Endothelial cell of umbilical vein (primary cell): ENCODE measurements at regions not wholly inside any gene's neighbourhood (a gene's known extent, or its start where the extent isn't known, plus 50 kb on each side); places are given as distances from the start of the nearest gene placed in this dataset.

Experiments
- BruUV-seq: library from RNA; stranded (reverse); fragments of 400-500 nt; replicated peaks from 2 replicates; lab custom pipeline; 2021; lab: Mats Ljungman, UMichigan
- CTCF ChIA-PET: fragments of 300-600, 350-600 bp; sonication (Branson Sonifier 250); formaldehyde crosslinking; loops from one replicate; lab custom pipeline; 2021; ENCODE audit warnings: antibody characterized with exemption, inconsistent platforms; lab: Charles Lee
- POLR2A ChIA-PET: fragments of 300-600, 350-600 bp; sonication (Branson Sonifier 250); formaldehyde crosslinking; loops from one replicate; lab custom pipeline; 2021; ENCODE audit warnings: antibody characterized with exemption, inconsistent platforms; lab: Charles Lee
- DNase-seq: peaks from one replicate; pipeline ENCODE4 v3.0.0-alpha.2; 2011; ENCODE audit warnings: low read depth, low spot score
- FAIRE-seq: peaks from 2 replicates; lab custom pipeline; 2011; peaks lifted over from hg19 to GRCh38; lab: Jason Lieb, UNC
- H2AFZ ChIP-seq: 2 replicates; pipeline ENCODE4 v1.6.0; 2012; ENCODE audit warnings: low read depth, low read length, control low read depth, inconsistent platforms
- H3K27ac ChIP-seq: 2 replicates; pipeline ENCODE4 v1.5.1; 2011; ENCODE audit warnings: low read depth, mild to moderate bottlenecking, control low read depth, low read length, moderate library complexity; ENCODE audit not compliant: insufficient read depth
- H3K27me3 ChIP-seq, 2 experiments: 2 replicates each; pipeline versions ENCODE4 v1.6.0 to v1.6.1; 2011; ENCODE audit warnings: low read length in 2 of 2, mixed read lengths in 1 of 2; ENCODE audit not compliant: control insufficient read depth in 2 of 2, insufficient read depth in 2 of 2
- H3K36me3 ChIP-seq, 2 experiments: 2 replicates in 1 of 2; 3 replicates in 1 of 2; pipeline ENCODE4 v1.5.1; 2011; ENCODE audit warnings: low read length in 2 of 2, mild to moderate bottlenecking in 1 of 2, moderate library complexity in 1 of 2; ENCODE audit not compliant: control insufficient read depth in 2 of 2, insufficient read depth in 2 of 2; ENCODE audit errors: extremely low read depth in 1 of 2
- H3K4me1 ChIP-seq: 3 replicates; pipeline ENCODE4 v1.5.1; 2011; ENCODE audit warnings: mild to moderate bottlenecking, low read length; ENCODE audit not compliant: control insufficient read depth, insufficient read depth; ENCODE audit errors: extremely low read depth
- H3K4me2 ChIP-seq: 2 replicates; pipeline ENCODE4 v1.6.1; 2011; ENCODE audit warnings: low read length, control low read depth, mixed read lengths; ENCODE audit not compliant: insufficient read depth
- H3K4me3 ChIP-seq, 3 experiments: fragments of 200-600 bp in 1 of 3; sonication (generic), shearing (Covaris generic) in 1 of 3; replicated peaks in 1 of 3; 2 replicates each; pipeline ENCODE4 v1.5.1; 2011 to 2016; ENCODE audit warnings: control low read depth in 3 of 3, low read length in 3 of 3, mild to moderate bottlenecking in 2 of 3, inconsistent platforms in 1 of 3, low read depth in 1 of 3, moderate library complexity in 1 of 3; ENCODE audit not compliant: insufficient read depth in 1 of 3
- H3K79me2 ChIP-seq: 2 replicates; pipeline ENCODE4 v1.6.0; 2012; ENCODE audit warnings: low read length, inconsistent platforms; ENCODE audit not compliant: control insufficient read depth, insufficient read depth
- H3K9ac ChIP-seq: replicated peaks from 2 replicates; pipeline ENCODE3; 2011; ENCODE audit warnings: low read length, control low read depth; ENCODE audit not compliant: insufficient read depth; ENCODE audit errors: extremely low read depth
- H3K9me1 ChIP-seq: replicated peaks from 3 replicates; pipeline ENCODE4 v1.6.0; 2011; ENCODE audit warnings: mild to moderate bottlenecking, low read length; ENCODE audit not compliant: control insufficient read depth, insufficient read depth; ENCODE audit errors: extremely low read depth
- H3K9me3 ChIP-seq: replicated peaks from 2 replicates; pipeline ENCODE4 v1.5.1; 2012; ENCODE audit warnings: low read length, inconsistent platforms; ENCODE audit not compliant: control insufficient read depth, insufficient read depth
- H4K20me1 ChIP-seq: replicated peaks from 2 replicates; pipeline ENCODE3; 2011; ENCODE audit warnings: mild to moderate bottlenecking, low read length; ENCODE audit not compliant: control insufficient read depth, insufficient read depth; ENCODE audit errors: extremely low read depth
- FOS ChIP-seq: IDR thresholded peaks from 2 replicates; pipeline ENCODE4 v1.6.1; 2011; ENCODE audit warnings: mild to moderate bottlenecking, low read length, moderate library complexity, borderline replicate concordance; ENCODE audit not compliant: insufficient read depth
- GATA2 ChIP-seq: IDR thresholded peaks from 2 replicates; pipeline ENCODE4 v1.7.0; 2011; ENCODE audit warnings: low read depth, mild to moderate bottlenecking, moderate library complexity, mixed read lengths, low read length; ENCODE audit not compliant: insufficient read length, insufficient read depth
- JUN ChIP-seq: IDR thresholded peaks from 2 replicates; pipeline ENCODE4 v1.6.1; 2011; ENCODE audit warnings: borderline replicate concordance, low read depth; ENCODE audit not compliant: insufficient read length, insufficient read depth
- MAX ChIP-seq: IDR thresholded peaks from 2 replicates; pipeline ENCODE4 v1.6.1; 2011; ENCODE audit not compliant: insufficient read depth, insufficient read length
- MYC ChIP-seq: IDR thresholded peaks from one replicate; pipeline ENCODE4 v1.6.1; 2011; ENCODE audit warnings: mild to moderate bottlenecking, low read depth, low read length
- POLR2A ChIP-seq: IDR thresholded peaks from 2 replicates; pipeline ENCODE4 v1.6.1; 2012; ENCODE audit warnings: low read depth, mild to moderate bottlenecking, control low read depth, low read length
- POLR2AphosphoS5 ChIP-seq: IDR thresholded peaks from 2 replicates; pipeline ENCODE4 v1.6.1; 2012; ENCODE audit warnings: low read depth, mild to moderate bottlenecking, control low read depth, low read length, moderate library complexity; ENCODE audit not compliant: insufficient read depth
- dilution Hi-C: fragments of 300-500 bp; cut with MboI; formaldehyde crosslinking; loops from one replicate; pipeline ENCODE4 v1.15.0; 2019; ENCODE audit warnings: low sequenced_read_pairs; ENCODE audit not compliant: extremely low pct_ligation_motif_present
- intact Hi-C: fragments of 100-400 bp; cut with micrococcal nuclease; formaldehyde crosslinking; loops from one replicate; pipeline ENCODE4 v1.10.0; 2022

- Histone ChIP-seq H3K36me3 (no peaks in the 10 kb centered on the region), H3K4me2 (no peak overlapping the region), H3K4me3 (no peak overlapping the region), H3K4me1 (no peaks in the 10 kb centered on the region), H2AFZ (no peak overlapping the region), H3K9me3 (no peaks in the 10 kb centered on the region), H3K9ac (no peak overlapping the region), H3K27ac (no peak overlapping the region), H3K27me3 (no peaks in the 10 kb centered on the region), H3K9me1 (no peaks in the 10 kb centered on the region), H3K79me2 (no peaks in the 10 kb centered on the region), H4K20me1 (no peaks in the 10 kb centered on the region)
- ChIA-PET CTCF (no interaction called here), POLR2A (no interaction called here)
- DNase-seq (no peak), FAIRE-seq (no peak)
- dilution Hi-C loops (no loop called here), intact Hi-C loops (no loop called here)
- TF ChIP-seq GATA2 (no peak), POLR2AphosphoS5 (no peak), JUN (no peak), FOS (no peak)
- BruUV-seq = no TSS peak
These were observed 339.5 kb upstream of the LUZP2 start for GRCh38 chr11:24157316-24157715.

- no peaks in the 10 kb centered on the region for H3K9me3 ChIP-seq
- ChIA-PET CTCF (no interaction called here), POLR2A (no interaction called here)
- H3K9me1 ChIP-seq = no peaks in the 10 kb centered on the region
- DNase-seq (no peak), FAIRE-seq (no peak)
- no TSS peak for BruUV-seq
- no peaks in the 10 kb centered on the region for H3K27me3 ChIP-seq
- H3K27ac ChIP-seq = no peak overlapping the region
- no peak overlapping the region for H2AFZ ChIP-seq
- no peak overlapping the region for H3K9ac ChIP-seq
- H3K79me2 ChIP-seq = no peaks in the 10 kb centered on the region
- H3K4me3 ChIP-seq = no peak overlapping the region
- dilution Hi-C loops (no loop called here), intact Hi-C loops (no loop called here)
- no peak overlapping the region for H3K4me2 ChIP-seq
- H3K36me3 ChIP-seq = no peaks in the 10 kb centered on the region
- H3K4me1 ChIP-seq = no peaks in the 10 kb centered on the region
- no peaks in the 10 kb centered on the region for H4K20me1 ChIP-seq
- TF ChIP-seq POLR2AphosphoS5 (no peak), GATA2 (no peak), POLR2A (no peak), MYC (no peak), MAX (no peak)
These were observed 335.3 kb upstream of the LUZP2 start for GRCh38 chr11:24161587-24161986.
